GM12878 (cell line): ENCODE measurements at regions not wholly inside any gene's neighbourhood (a gene's known extent, or its start where the extent isn't known, plus 50 kb on each side); places are given as distances from the start of the nearest gene placed in this dataset.

Experiments
- CEBPB ChIP-seq, 2 experiments: fragments of 150-350 bp in 1 of 2; IDR thresholded peaks; 2 replicates each; pipeline ENCODE4 v1.6.1; 2012 to 2014; ENCODE audit warnings: low read depth in 2 of 2, low read length in 2 of 2, borderline replicate concordance in 1 of 2, inconsistent platforms in 1 of 2
- CTCF ChIP-seq, 3 experiments: IDR thresholded peaks in 2 of 3; conservative IDR thresholded peaks in 1 of 3; 2 replicates each; pipeline ENCODE4 v1.5.1; 2011; ENCODE audit warnings: low read depth in 3 of 3, low read length in 3 of 3, mild to moderate bottlenecking in 3 of 3, control low read depth in 2 of 3, moderate library complexity in 2 of 3, inconsistent platforms in 1 of 3, mixed read lengths in 1 of 3; ENCODE audit not compliant: control insufficient read depth in 2 of 3, insufficient read depth in 1 of 3; ENCODE audit errors: extremely low read depth in 1 of 3
- HDGF ChIP-seq: fragments of 450-650 bp; IDR thresholded peaks from 2 replicates; pipeline ENCODE4 v1.6.1; 2016; ENCODE audit warnings: antibody characterized with exemption
- MTA3 ChIP-seq: IDR thresholded peaks from 2 replicates; pipeline ENCODE4 v1.6.1; 2012; ENCODE audit warnings: low read length, inconsistent platforms, borderline replicate concordance
- POU2F2 ChIP-seq: IDR thresholded peaks from 3 replicates; pipeline ENCODE4 v1.6.1; 2011; ENCODE audit warnings: low read depth, mild to moderate bottlenecking, low read length, borderline replicate concordance
- RFX5 ChIP-seq: IDR thresholded peaks from 2 replicates; pipeline ENCODE4 v1.6.1; 2011; ENCODE audit warnings: low read depth, low read length, improper control_type of control experiment

- TF ChIP-seq POU2F2 (no peak), CTCF (IDR thresholded peaks at IDR 0.05 in 2 of 3, conservative IDR thresholded peaks at IDR 0.05 in 1 of 3; ENCODE audit: control insufficient read depth in 2 of 3, extremely low read depth in 1 of 3, insufficient read depth in 1 of 3, low read depth in 3 of 3, low read length in 3 of 3) (no peak), MTA3 (no peak), CEBPB (IDR thresholded peaks at IDR 0.05; ENCODE audit: borderline replicate concordance in 1 of 2, low read depth in 2 of 2, low read length in 2 of 2) (no peak), RFX5 (no peak), HDGF (no peak)
Observed at GRCh38 chr5:29039994-29040393, 2001.6 kb upstream of the CDH9 start.
